OCI-LY7 (cell line): ENCODE measurements at regions not wholly inside any gene's neighbourhood (a gene's known extent, or its start where the extent isn't known, plus 50 kb on each side); places are given as distances from the start of the nearest gene placed in this dataset.

Experiments used
- BruUV-seq: library from RNA; stranded (reverse); fragments of 400-500 nt; replicated peaks from 2 replicates; lab custom pipeline; 2021; lab: Mats Ljungman, UMichigan
- CTCF ChIA-PET: fragments of 300-600 bp; sonication (Branson Sonifier 250); formaldehyde crosslinking; loops from one replicate; lab custom pipeline; 2022; ENCODE audit warnings: antibody characterized with exemption; ENCODE audit not compliant: unreplicated experiment; lab: Charles Lee
- POLR2A ChIA-PET: fragments of 300-600 bp; sonication (Branson Sonifier 250); formaldehyde crosslinking; loops from one replicate; lab custom pipeline; 2022; ENCODE audit warnings: antibody characterized with exemption; lab: Charles Lee
- DNase-seq: peaks from one replicate; pipeline ENCODE4 v3.0.0-alpha.2; 2015; ENCODE audit warnings: low spot score
- H2AFZ ChIP-seq: fragments of 200-600 bp; sonication (generic), shearing (Covaris generic); 2 replicates; pipeline ENCODE4 v1.6.1; 2014; ENCODE audit warnings: mild to moderate bottlenecking, antibody characterized with exemption, low read length, moderate library complexity
- H3K27ac ChIP-seq: fragments of 200-600 bp; sonication (generic); 2 replicates; pipeline ENCODE4 v1.5.1; 2014; ENCODE audit warnings: mixed run types, low read depth, mild to moderate bottlenecking, moderate library complexity, low read length, inconsistent platforms; ENCODE audit not compliant: poor library complexity, severe bottlenecking
- H3K36me3 ChIP-seq: fragments of 200-600 bp; sonication (generic); 2 replicates; pipeline ENCODE4 v1.6.1; 2014; ENCODE audit warnings: mild to moderate bottlenecking, antibody characterized with exemption, low read length, moderate library complexity, mixed read lengths; ENCODE audit not compliant: insufficient read depth
- H3K4me1 ChIP-seq: fragments of 200-600 bp; sonication (generic); 2 replicates; pipeline ENCODE4 v1.5.1; 2014; ENCODE audit warnings: mild to moderate bottlenecking, low read length; ENCODE audit not compliant: insufficient read depth, poor library complexity, severe bottlenecking
- H3K4me2 ChIP-seq: fragments of 200-600 bp; sonication (generic); 2 replicates; pipeline ENCODE4 v1.6.1; 2014; ENCODE audit warnings: mild to moderate bottlenecking, low read length
- H3K4me3 ChIP-seq: fragments of 200-600 bp; sonication (generic); 2 replicates; pipeline ENCODE4 v1.5.1; 2014; ENCODE audit warnings: mild to moderate bottlenecking, low read depth, low read length; ENCODE audit not compliant: poor library complexity, severe bottlenecking
- H3K79me2 ChIP-seq: fragments of 200-600 bp; sonication (generic); 2 replicates; pipeline ENCODE4 v1.6.1; 2016; ENCODE audit warnings: low read depth, mild to moderate bottlenecking, low read length, moderate library complexity, mixed read lengths; ENCODE audit not compliant: insufficient read depth
- H3K9me2 ChIP-seq: fragments of 200-600 bp; sonication (generic); 2 replicates; pipeline ENCODE4 v1.6.1; 2016; ENCODE audit warnings: mild to moderate bottlenecking, low read length, mixed read lengths; ENCODE audit not compliant: insufficient read depth
- H3K9me3 ChIP-seq: fragments of 200-600 bp; sonication (generic); 2 replicates; pipeline ENCODE4 v1.6.1; 2014; ENCODE audit warnings: mild to moderate bottlenecking, mixed run types, low read length, mixed read lengths
- H4K20me1 ChIP-seq: fragments of 200-600 bp; sonication (generic); 2 replicates; pipeline ENCODE4 v1.6.1; 2014; ENCODE audit warnings: mild to moderate bottlenecking, antibody characterized with exemption, low read length, moderate library complexity, mixed read lengths; ENCODE audit not compliant: insufficient read depth
- CTCF ChIP-seq: fragments of 200-600 bp; sonication (generic); conservative IDR thresholded peaks from 2 replicates; pipeline ENCODE4 v1.5.1; 2014; ENCODE audit warnings: mild to moderate bottlenecking, antibody characterized with exemption, low read length, moderate library complexity, mixed read lengths
- EZH2phosphoT487 ChIP-seq: fragments of 200-600 bp; sonication (generic); IDR thresholded peaks from 2 replicates; pipeline ENCODE4 v1.6.1; 2018; ENCODE audit warnings: low read depth, borderline replicate concordance, mild to moderate bottlenecking, mixed run types, antibody characterized with exemption, low read length, moderate library complexity, mixed read lengths
- intact Hi-C: fragments of 100-400 bp; cut with micrococcal nuclease; formaldehyde crosslinking; loops from one replicate; pipeline ENCODE4 v1.10.0; 2022; ENCODE audit not compliant: unreplicated experiment

- Histone ChIP-seq H4K20me1 (no peaks in the 10 kb centered on the region), H3K4me3 (no peak overlapping the region), H3K4me1 (no peaks in the 10 kb centered on the region), H3K4me2 (no peak overlapping the region), H3K79me2 (no peaks in the 10 kb centered on the region), H2AFZ (no peak overlapping the region), H3K9me3 (no peaks in the 10 kb centered on the region), H3K36me3 (no peaks in the 10 kb centered on the region), H3K27ac (no peak overlapping the region), H3K9me2 (no peaks in the 10 kb centered on the region)
- intact Hi-C loops: no loop called here
- ChIA-PET POLR2A (no interaction called here), CTCF (no interaction called here)
- TF ChIP-seq EZH2phosphoT487 (no peak), CTCF (no peak)
- DNase-seq: no peak
- BruUV-seq: no TSS peak
Observed at GRCh38 chr3:184654375-184654774, 57.5 kb downstream of the MAGEF1 start.

GRCh38 chr3:184652465-184652864 is 59.4 kb downstream of the MAGEF1 start:
- no peaks in the 10 kb centered on the region for H3K9me2 ChIP-seq
- no peaks in the 10 kb centered on the region for H4K20me1 ChIP-seq
- no peaks in the 10 kb centered on the region for H3K79me2 ChIP-seq
- DNase-seq: no peak
- no peak overlapping the region for H3K4me2 ChIP-seq
- intact Hi-C loops: no loop called here
- H3K27ac ChIP-seq: no peak overlapping the region
- H2AFZ ChIP-seq: no peak overlapping the region
- BruUV-seq: no TSS peak
- no peak overlapping the region for H3K4me3 ChIP-seq
- H3K36me3 ChIP-seq: no peaks in the 10 kb centered on the region
- ChIA-PET CTCF (no interaction called here), POLR2A (no interaction called here)
- H3K9me3 ChIP-seq: no peaks in the 10 kb centered on the region
- H3K4me1 ChIP-seq: no peaks in the 10 kb centered on the region
- no peak for TF ChIP-seq EZH2phosphoT487

- no peak for DNase-seq
- no peaks in the 10 kb centered on the region for H3K4me1 ChIP-seq
- POLR2A ChIA-PET: no interaction called here
- H3K79me2 ChIP-seq: no peaks in the 10 kb centered on the region
- H3K27ac ChIP-seq: no peak overlapping the region
- no peak overlapping the region for H2AFZ ChIP-seq
- CTCF ChIA-PET: no interaction called here
- no peaks in the 10 kb centered on the region for H3K9me2 ChIP-seq
- no peak overlapping the region for H3K4me2 ChIP-seq
- H3K9me3 ChIP-seq: no peaks in the 10 kb centered on the region
- no peak overlapping the region for H3K4me3 ChIP-seq
- TF ChIP-seq EZH2phosphoT487 (no peak), CTCF (no peak)
- H3K36me3 ChIP-seq: no peaks in the 10 kb centered on the region
- no peaks in the 10 kb centered on the region for H4K20me1 ChIP-seq
- BruUV-seq: no TSS peak
- intact Hi-C loops: no loop called here
Observed at GRCh38 chr3:184651904-184652303, 60.0 kb downstream of the MAGEF1 start.
